ENCODE measurements at regions not wholly inside any gene's neighbourhood (a gene's known extent, or its start where the extent isn't known, plus 50 kb on each side); places are given as distances from the start of the nearest gene placed in this dataset.

GRCh38 chr7:66535414-66536329 lies 93.0 kb upstream of the KCTD7 start:
- no peaks in the 10 kb centered on the region for H3K9me3 ChIP-seq (replicated peaks; ENCODE audit: control insufficient read depth, insufficient read depth, low read length)
- in situ Hi-C loops (cut with MboI): no loop called here
- H3K9ac ChIP-seq (ENCODE audit: control insufficient read depth, insufficient read depth, low read length): no peak overlapping the region
- H3K4me3 ChIP-seq: no peak overlapping the region
- ChIA-PET POLR2A (no interaction called here), SMC1A (ENCODE audit: uncharacterized antibody, unreplicated experiment) (interaction anchor here (0.6 kb wide), 1 partner anchor 464 kb away, joined by 3 read pairs; no protein-coding TSS in a partner anchor), CTCF (no interaction called here), RAD21 (ENCODE audit: unreplicated experiment) (interaction anchor here (0.9 kb wide), 1 partner anchor 122 kb away, joined by 5 read pairs; no protein-coding TSS in a partner anchor)
- no peaks in the 10 kb centered on the region for H4K20me1 ChIP-seq (ENCODE audit: control insufficient read depth, insufficient read depth)
- H3K4me1 ChIP-seq (ENCODE audit: control insufficient read depth, insufficient read depth, low read length): no peaks in the 10 kb centered on the region
- intact Hi-C loops (cut with micrococcal nuclease; ENCODE audit: unreplicated experiment): no loop called here
- H3K27ac ChIP-seq (ENCODE audit: control insufficient read depth, insufficient read depth): no peak overlapping the region
- no peak for DNase-seq (ENCODE audit: low read depth, low spot score)
- no peaks in the 10 kb centered on the region for H3K27me3 ChIP-seq (replicated peaks in 1 of 2; ENCODE audit: control insufficient read depth in 2 of 2, insufficient read depth in 2 of 2, low read length in 1 of 2)
- TSS peak; percentile 31 for BruUV-seq (replicated peaks)
- 95% methylated on average over 15 of the region's 15 CpGs for WGBS (ENCODE audit: insufficient coverage, insufficient replicate concordance, low lambda C conversion rate, missing lambda C conversion rate)
- no peak for FAIRE-seq
- no peak overlapping the region for H3K4me2 ChIP-seq (ENCODE audit: control insufficient read depth, insufficient read depth)
- TF ChIP-seq CBFB (IDR thresholded peaks at IDR 0.05; ENCODE audit: low read depth) (no peak), ZNF217 (IDR thresholded peaks at IDR 0.05) (no peak)
- H3K79me2 ChIP-seq (ENCODE audit: control insufficient read depth, insufficient read depth, low read length): no peaks in the 10 kb centered on the region
- no peak for ATAC-seq
- H3K36me3 ChIP-seq (ENCODE audit: control insufficient read depth in 2 of 2, insufficient read depth in 2 of 2, low read length in 1 of 2): no peaks in the 10 kb centered on the region
- no peak overlapping the region for H2AFZ ChIP-seq (ENCODE audit: control insufficient read depth, low read depth, low read length)

GRCh38 chr7:66537380-66537779 lies 91.3 kb upstream of the KCTD7 start:
- whole genome bisulfite sequencing (ENCODE audit: insufficient coverage, insufficient replicate concordance, low lambda C conversion rate, missing lambda C conversion rate): 88% methylated on average over 10 of the region's 10 CpGs
- H4K20me1 ChIP-seq (ENCODE audit: control insufficient read depth, insufficient read depth): no peaks in the 10 kb centered on the region
- H3K27ac ChIP-seq (ENCODE audit: control insufficient read depth, insufficient read depth): no peak overlapping the region
- H3K9ac ChIP-seq (ENCODE audit: control insufficient read depth, insufficient read depth, low read length): no peak overlapping the region
- no peaks in the 10 kb centered on the region for H3K27me3 ChIP-seq (replicated peaks in 1 of 2; ENCODE audit: control insufficient read depth in 2 of 2, insufficient read depth in 2 of 2, low read length in 1 of 2)
- H3K79me2 ChIP-seq (ENCODE audit: control insufficient read depth, insufficient read depth, low read length): no peaks in the 10 kb centered on the region
- in situ Hi-C loops (cut with MboI): no loop called here
- intact Hi-C loops (cut with micrococcal nuclease; ENCODE audit: unreplicated experiment): no loop called here
- no peak overlapping the region for H3K4me3 ChIP-seq
- SMC1A ChIA-PET (ENCODE audit: uncharacterized antibody, unreplicated experiment): interaction anchor here (1.1 kb wide), 1 partner anchor 24 kb away, joined by 3 read pairs; no protein-coding TSS in a partner anchor
- POLR2A ChIA-PET: no interaction called here
- peaks cover 0 to 6% of the 10 kb centered on the region in 2 experiments; a peak in 1 of 4 replicates for H3K36me3 ChIP-seq (ENCODE audit: control insufficient read depth in 2 of 2, insufficient read depth in 2 of 2, low read length in 1 of 2)
- CTCF ChIA-PET: interaction anchor here (1.0 kb wide), 1 partner anchor 22 kb away, joined by 5 read pairs; no protein-coding TSS in a partner anchor
- FAIRE-seq: no peak
- no peak for ATAC-seq
- RAD21 ChIA-PET (ENCODE audit: unreplicated experiment): no interaction called here
- DNase-seq (ENCODE audit: low read depth, low spot score): no peak
- no peak overlapping the region for H2AFZ ChIP-seq (ENCODE audit: control insufficient read depth, low read depth, low read length)
- H3K9me3 ChIP-seq (replicated peaks; ENCODE audit: control insufficient read depth, insufficient read depth, low read length): no peaks in the 10 kb centered on the region
- H3K4me2 ChIP-seq (ENCODE audit: control insufficient read depth, insufficient read depth): no peak overlapping the region
- BruUV-seq (replicated peaks): no TSS peak
- no peak for TF ChIP-seq IRF4 (IDR thresholded peaks at IDR 0.05; ENCODE audit: low read depth, low read length)
- H3K4me1 ChIP-seq (ENCODE audit: control insufficient read depth, insufficient read depth, low read length): no peaks in the 10 kb centered on the region

Data from GM12878 (cell line).